SK-N-SH (cell line): ENCODE measurements at regions not wholly inside any gene's neighbourhood (a gene's known extent, or its start where the extent isn't known, plus 50 kb on each side); places are given as distances from the start of the nearest gene placed in this dataset.

Experiments used
- EP300 ChIP-seq, 2 experiments: IDR thresholded peaks; 2 replicates each; pipeline versions ENCODE4 v1.4.0 to v1.6.1; 2012; ENCODE audit warnings: borderline replicate concordance in 1 of 2, low read depth in 1 of 2, low read length in 1 of 2
- FOSL2 ChIP-seq: IDR thresholded peaks from 2 replicates; pipeline ENCODE4 v1.4.0; 2012; ENCODE audit warnings: low read depth, mild to moderate bottlenecking, moderate library complexity, borderline replicate concordance
- GABPA ChIP-seq: IDR thresholded peaks from 2 replicates; pipeline ENCODE4 v1.4.0; 2012; ENCODE audit warnings: low read depth, mild to moderate bottlenecking
- POLR2AphosphoS5 ChIP-seq: IDR thresholded peaks from 2 replicates; pipeline ENCODE4 v1.6.1; 2012; ENCODE audit warnings: low read depth, low read length
- RAD21 ChIP-seq: IDR thresholded peaks from 2 replicates; pipeline ENCODE4 v1.6.1; 2012; ENCODE audit warnings: mild to moderate bottlenecking, low read length
- SIN3A ChIP-seq: IDR thresholded peaks from 2 replicates; pipeline ENCODE4 v1.6.1; 2012; ENCODE audit warnings: low read depth, mild to moderate bottlenecking, low read length, moderate library complexity, borderline replicate concordance
- SMC3 ChIP-seq: IDR thresholded peaks from 2 replicates; pipeline ENCODE4 v1.6.1; 2012; ENCODE audit warnings: low read depth, low read length, improper control_type of control experiment
- TF ChIP-seq, protein P1 (sequence below): IDR thresholded peaks from 2 replicates; pipeline ENCODE4 v1.6.1; 2012; ENCODE audit warnings: mild to moderate bottlenecking, low read depth, low read length, moderate library complexity
- TF ChIP-seq, protein P2 (sequence below): fragments of 150-350 bp; IDR thresholded peaks from 2 replicates; pipeline ENCODE4 v1.6.1; 2017; ENCODE audit warnings: antibody characterized with exemption, low read length, low read depth, borderline replicate concordance

DNA sequence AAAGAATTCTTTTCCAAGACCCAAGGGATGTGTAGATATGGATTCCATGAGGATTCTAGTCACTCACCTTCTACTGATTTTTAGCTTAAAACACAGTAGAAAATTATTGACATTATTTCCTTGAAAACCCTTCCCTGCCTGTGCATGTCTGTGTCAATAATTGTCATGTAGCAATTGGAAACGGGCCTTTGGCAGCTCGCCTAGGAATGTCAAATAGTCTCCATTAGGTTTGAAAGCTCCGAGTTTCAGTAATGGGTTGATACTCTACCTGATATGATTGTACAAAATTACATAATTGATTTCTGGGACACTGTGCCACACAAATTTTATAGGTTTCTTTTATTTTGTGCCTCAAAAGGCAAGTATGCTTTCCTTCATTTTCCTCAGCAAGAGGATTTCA lies 515.2 kb upstream of the ARID1B start:
- TF ChIP-seq SMC3 = no peak
- no peak; a peak in 1 of 4 replicates for TF ChIP-seq EP300 (IDR thresholded peaks at IDR 0.05; ENCODE audit: borderline replicate concordance in 1 of 2, low read depth in 1 of 2, low read length in 1 of 2)
- no peak for TF ChIP-seq SIN3A
- no peak for TF ChIP-seq GABPA
- TF ChIP-seq RAD21 = no peak
- no peak for TF ChIP-seq FOSL2
- TF ChIP-seq, protein P1, sequence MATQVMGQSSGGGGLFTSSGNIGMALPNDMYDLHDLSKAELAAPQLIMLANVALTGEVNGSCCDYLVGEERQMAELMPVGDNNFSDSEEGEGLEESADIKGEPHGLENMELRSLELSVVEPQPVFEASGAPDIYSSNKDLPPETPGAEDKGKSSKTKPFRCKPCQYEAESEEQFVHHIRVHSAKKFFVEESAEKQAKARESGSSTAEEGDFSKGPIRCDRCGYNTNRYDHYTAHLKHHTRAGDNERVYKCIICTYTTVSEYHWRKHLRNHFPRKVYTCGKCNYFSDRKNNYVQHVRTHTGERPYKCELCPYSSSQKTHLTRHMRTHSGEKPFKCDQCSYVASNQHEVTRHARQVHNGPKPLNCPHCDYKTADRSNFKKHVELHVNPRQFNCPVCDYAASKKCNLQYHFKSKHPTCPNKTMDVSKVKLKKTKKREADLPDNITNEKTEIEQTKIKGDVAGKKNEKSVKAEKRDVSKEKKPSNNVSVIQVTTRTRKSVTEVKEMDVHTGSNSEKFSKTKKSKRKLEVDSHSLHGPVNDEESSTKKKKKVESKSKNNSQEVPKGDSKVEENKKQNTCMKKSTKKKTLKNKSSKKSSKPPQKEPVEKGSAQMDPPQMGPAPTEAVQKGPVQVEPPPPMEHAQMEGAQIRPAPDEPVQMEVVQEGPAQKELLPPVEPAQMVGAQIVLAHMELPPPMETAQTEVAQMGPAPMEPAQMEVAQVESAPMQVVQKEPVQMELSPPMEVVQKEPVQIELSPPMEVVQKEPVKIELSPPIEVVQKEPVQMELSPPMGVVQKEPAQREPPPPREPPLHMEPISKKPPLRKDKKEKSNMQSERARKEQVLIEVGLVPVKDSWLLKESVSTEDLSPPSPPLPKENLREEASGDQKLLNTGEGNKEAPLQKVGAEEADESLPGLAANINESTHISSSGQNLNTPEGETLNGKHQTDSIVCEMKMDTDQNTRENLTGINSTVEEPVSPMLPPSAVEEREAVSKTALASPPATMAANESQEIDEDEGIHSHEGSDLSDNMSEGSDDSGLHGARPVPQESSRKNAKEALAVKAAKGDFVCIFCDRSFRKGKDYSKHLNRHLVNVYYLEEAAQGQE = no peak
- TF ChIP-seq POLR2AphosphoS5 = no peak
- TF ChIP-seq, protein P2, sequence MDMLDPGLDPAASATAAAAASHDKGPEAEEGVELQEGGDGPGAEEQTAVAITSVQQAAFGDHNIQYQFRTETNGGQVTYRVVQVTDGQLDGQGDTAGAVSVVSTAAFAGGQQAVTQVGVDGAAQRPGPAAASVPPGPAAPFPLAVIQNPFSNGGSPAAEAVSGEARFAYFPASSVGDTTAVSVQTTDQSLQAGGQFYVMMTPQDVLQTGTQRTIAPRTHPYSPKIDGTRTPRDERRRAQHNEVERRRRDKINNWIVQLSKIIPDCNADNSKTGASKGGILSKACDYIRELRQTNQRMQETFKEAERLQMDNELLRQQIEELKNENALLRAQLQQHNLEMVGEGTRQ = no peak
